ENCODE measurements at regions not wholly inside any gene's neighbourhood (a gene's known extent, or its start where the extent isn't known, plus 50 kb on each side); places are given as distances from the start of the nearest gene placed in this dataset.

DNA sequence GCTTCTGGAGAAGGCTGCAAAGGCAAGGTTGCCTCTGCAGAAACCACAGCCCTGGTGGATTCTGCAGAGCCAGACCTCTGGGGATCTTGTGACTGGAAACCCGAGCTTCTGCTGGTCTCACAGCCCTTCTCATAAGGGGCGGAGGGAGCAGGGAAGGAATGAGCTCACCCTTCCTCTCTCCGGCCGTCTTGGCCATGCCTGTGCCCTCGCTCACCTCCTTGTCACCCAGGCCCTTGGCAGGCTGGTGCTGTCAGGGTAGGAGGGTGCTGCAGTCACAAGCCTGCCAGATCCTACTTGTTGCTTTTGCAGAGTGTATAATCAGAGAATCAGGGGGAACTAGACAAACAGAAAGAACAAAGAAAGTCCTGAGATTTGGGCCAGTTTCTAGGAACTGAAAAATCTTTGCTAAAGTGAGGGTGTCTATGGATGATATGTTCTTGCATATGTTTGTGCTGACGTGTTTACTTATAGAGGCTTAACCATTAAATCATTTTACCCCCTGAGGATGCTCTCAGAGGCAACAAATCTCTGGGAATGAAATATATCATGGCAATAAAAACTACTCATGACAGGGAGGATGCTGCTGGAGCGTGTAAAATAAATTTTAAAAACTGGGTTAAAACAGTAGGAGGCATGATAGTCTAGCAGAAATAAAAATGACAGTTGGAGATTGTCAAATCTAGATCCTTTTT lies 244.9 kb upstream of the SOX4 start:
- TF ChIP-seq EZH2 (IDR thresholded peaks at IDR 0.05; ENCODE audit: insufficient read depth, poor library complexity, severe bottlenecking) (no peak), EZH2phosphoT487 (IDR thresholded peaks at IDR 0.05; ENCODE audit: insufficient read depth, low read depth) (no peak)

Measured in GM23248 (cell line).